Stimulated activated naive CD8-positive, alpha-beta T cell treated with anti-CD3 and anti-CD28 coated beads, Interleukin-15, amount 100 ng/mL, for 72 hours (primary cell): ENCODE measurements at regions not wholly inside any gene's neighbourhood (a gene's known extent, or its start where the extent isn't known, plus 50 kb on each side); places are given as distances from the start of the nearest gene placed in this dataset.

Source experiments
- ATAC-seq: fragments of 150-1000 bp; cut with Tn5 transposase; 2 replicates; pipeline ENCODE4 v1.10.0; 2021; ENCODE audit warnings: mild to moderate bottlenecking, moderate library complexity
- DNase-seq, 2 donors: peaks; one replicate each; pipeline ENCODE4 v3.0.0; 2021 to 2022
- H3K27ac Mint-ChIP-seq, 2 donors: one replicate each; pipeline ENCODE4 v1.8.0; 2022; ENCODE audit warnings: mild to moderate bottlenecking in 2 of 2, mixed read lengths in 2 of 2, moderate library complexity in 2 of 2
- H3K27me3 Mint-ChIP-seq: one replicate; pipeline ENCODE4 v1.8.0; 2022; ENCODE audit warnings: mixed read lengths
- H3K4me1 Mint-ChIP-seq: one replicate; pipeline ENCODE4 v1.8.0; 2022; ENCODE audit warnings: mild to moderate bottlenecking, mixed read lengths
- H3K4me3 Mint-ChIP-seq, 2 donors: one replicate each; pipeline ENCODE4 v1.8.0; 2022; ENCODE audit warnings: mild to moderate bottlenecking in 2 of 2, mixed read lengths in 2 of 2, moderate library complexity in 1 of 2
- H3K9me3 Mint-ChIP-seq, 2 donors: one replicate each; pipeline ENCODE4 v1.8.0; 2022; ENCODE audit warnings: mixed read lengths in 2 of 2

- no peak overlapping the region for H3K27ac Mint-ChIP-seq
- no peak overlapping the region for H3K4me3 Mint-ChIP-seq
- no peak for ATAC-seq
- H3K9me3 Mint-ChIP-seq = peaks cover 9 to 10% of the 10 kb centered on the region in 2 donors
- DNase-seq = no peak
- H3K4me1 Mint-ChIP-seq = no peaks in the 10 kb centered on the region
- H3K27me3 Mint-ChIP-seq = no peaks in the 10 kb centered on the region
These were observed 210.4 kb upstream of the DSEL start for GRCh38 chr18:67726882-67727281.

- ATAC-seq (no peak), DNase-seq (no peak)
- Mint-ChIP-seq H3K27ac (no peak overlapping the region), H3K4me3 (no peak overlapping the region), H3K9me3 (peaks cover 0 to 9% of the 10 kb centered on the region in 2 donors), H3K4me1 (no peaks in the 10 kb centered on the region), H3K27me3 (no peaks in the 10 kb centered on the region)
These were observed 201.3 kb upstream of the DSEL start for GRCh38 chr18:67717800-67718199.

GRCh38 chr18:67715567-67715966 lies 199.0 kb upstream of the DSEL start:
- no peak for ATAC-seq
- Mint-ChIP-seq H3K27me3 (no peaks in the 10 kb centered on the region), H3K9me3 (no peaks in the 10 kb centered on the region), H3K4me1 (no peaks in the 10 kb centered on the region), H3K27ac (no peak overlapping the region), H3K4me3 (no peak overlapping the region)
- no peak for DNase-seq

- no peaks in the 10 kb centered on the region for H3K4me1 Mint-ChIP-seq
- ATAC-seq = no peak
- DNase-seq = peak in 1 of 2 donors; percentile 1
- H3K27me3 Mint-ChIP-seq = no peaks in the 10 kb centered on the region
- no peak overlapping the region for H3K27ac Mint-ChIP-seq
- H3K4me3 Mint-ChIP-seq = no peak overlapping the region
- H3K9me3 Mint-ChIP-seq = no peaks in the 10 kb centered on the region
These were observed 194.1 kb upstream of the DSEL start for GRCh38 chr18:67710639-67711038.

GRCh38 chr18:67705748-67706147 lies 189.2 kb upstream of the DSEL start:
- ATAC-seq (no peak), DNase-seq (no peak)
- H3K4me1 Mint-ChIP-seq = no peaks in the 10 kb centered on the region
- H3K27me3 Mint-ChIP-seq = no peaks in the 10 kb centered on the region
- H3K4me3 Mint-ChIP-seq = no peak overlapping the region
- H3K27ac Mint-ChIP-seq = no peak overlapping the region
- peaks cover 5% of the 10 kb centered on the region in 2 donors for H3K9me3 Mint-ChIP-seq

GRCh38 chr18:67695684-67696083 lies 179.2 kb upstream of the DSEL start:
- Mint-ChIP-seq H3K9me3 (peaks cover 7 to 8% of the 10 kb centered on the region in 2 donors), H3K4me1 (no peaks in the 10 kb centered on the region), H3K27me3 (no peaks in the 10 kb centered on the region), H3K27ac (no peak overlapping the region), H3K4me3 (no peak overlapping the region)
- ATAC-seq (no peak), DNase-seq (no peak)

- Mint-ChIP-seq H3K4me1 (no peaks in the 10 kb centered on the region), H3K4me3 (no peak overlapping the region), H3K27me3 (no peaks in the 10 kb centered on the region), H3K9me3 (peaks cover 4 to 8% of the 10 kb centered on the region in 2 donors), H3K27ac (no peak overlapping the region)
- DNase-seq = no peak
- no peak for ATAC-seq
These were observed 178.3 kb upstream of the DSEL start for GRCh38 chr18:67694787-67695186.

- no peak for DNase-seq
- no peak overlapping the region for H3K4me3 Mint-ChIP-seq
- no peak for ATAC-seq
- peaks cover 4 to 8% of the 10 kb centered on the region in 2 donors for H3K9me3 Mint-ChIP-seq
- no peaks in the 10 kb centered on the region for H3K27me3 Mint-ChIP-seq
- no peak overlapping the region for H3K27ac Mint-ChIP-seq
- H3K4me1 Mint-ChIP-seq = no peaks in the 10 kb centered on the region
These were observed 176.3 kb upstream of the DSEL start for GRCh38 chr18:67692811-67693210.

- DNase-seq (no peak), ATAC-seq (no peak)
- Mint-ChIP-seq H3K4me3 (no peak overlapping the region), H3K4me1 (no peaks in the 10 kb centered on the region), H3K9me3 (no peaks in the 10 kb centered on the region), H3K27ac (no peak overlapping the region), H3K27me3 (peaks cover 8% of the 10 kb centered on the region)
These were observed 166.0 kb upstream of the DSEL start for GRCh38 chr18:67682516-67682915.

GRCh38 chr18:67677489-67677888 lies 161.0 kb upstream of the DSEL start:
- no peak for ATAC-seq

GRCh38 chr18:67672716-67673115 lies 156.2 kb upstream of the DSEL start:
- H3K9me3 Mint-ChIP-seq = no peaks in the 10 kb centered on the region
- H3K4me3 Mint-ChIP-seq = no peak overlapping the region
- H3K27ac Mint-ChIP-seq = no peak overlapping the region
- H3K27me3 Mint-ChIP-seq = no peaks in the 10 kb centered on the region
- no peaks in the 10 kb centered on the region for H3K4me1 Mint-ChIP-seq
- no peak for ATAC-seq
- no peak for DNase-seq

More at GRCh38 chr18:67677489-67677888, 161.0 kb upstream of the DSEL start:
- Mint-ChIP-seq H3K4me1 (no peaks in the 10 kb centered on the region), H3K27ac (no peak overlapping the region), H3K27me3 (peaks cover 8% of the 10 kb centered on the region), H3K4me3 (no peak overlapping the region), H3K9me3 (no peaks in the 10 kb centered on the region)
- no peak for DNase-seq

GRCh38 chr18:67672155-67672554 lies 155.6 kb upstream of the DSEL start:
- Mint-ChIP-seq H3K27me3 (no peaks in the 10 kb centered on the region), H3K9me3 (no peaks in the 10 kb centered on the region), H3K4me3 (no peak overlapping the region), H3K4me1 (no peaks in the 10 kb centered on the region), H3K27ac (no peak overlapping the region)
- DNase-seq (no peak), ATAC-seq (no peak)

GRCh38 chr18:67670024-67670543 lies 153.6 kb upstream of the DSEL start:
- Mint-ChIP-seq H3K4me3 (no peak overlapping the region), H3K27me3 (no peaks in the 10 kb centered on the region), H3K27ac (no peak overlapping the region), H3K4me1 (no peaks in the 10 kb centered on the region), H3K9me3 (no peaks in the 10 kb centered on the region)
- ATAC-seq (no peak), DNase-seq (no peak)

GRCh38 chr18:67665266-67665665 lies 148.7 kb upstream of the DSEL start:
- Mint-ChIP-seq H3K4me1 (no peaks in the 10 kb centered on the region), H3K4me3 (no peak overlapping the region), H3K27ac (no peak overlapping the region), H3K27me3 (no peaks in the 10 kb centered on the region), H3K9me3 (no peaks in the 10 kb centered on the region)
- DNase-seq (no peak), ATAC-seq (no peak)

GRCh38 chr18:67662996-67663395 lies 146.5 kb upstream of the DSEL start:
- no peaks in the 10 kb centered on the region for H3K9me3 Mint-ChIP-seq
- no peak for ATAC-seq
- H3K4me3 Mint-ChIP-seq = no peak overlapping the region
- peak overlapping the region in 1 of 2 donors; percentile 49 for H3K27ac Mint-ChIP-seq
- no peak for DNase-seq
- H3K27me3 Mint-ChIP-seq = no peaks in the 10 kb centered on the region
- H3K4me1 Mint-ChIP-seq = no peaks in the 10 kb centered on the region

GRCh38 chr18:67661555-67661954 lies 145.0 kb upstream of the DSEL start:
- no peak overlapping the region for H3K4me3 Mint-ChIP-seq
- H3K27me3 Mint-ChIP-seq = no peaks in the 10 kb centered on the region
- no peak overlapping the region for H3K27ac Mint-ChIP-seq
- DNase-seq = no peak
- ATAC-seq = no peak
- no peaks in the 10 kb centered on the region for H3K9me3 Mint-ChIP-seq
- no peaks in the 10 kb centered on the region for H3K4me1 Mint-ChIP-seq

GRCh38 chr18:67654101-67654500 lies 137.6 kb upstream of the DSEL start:
- Mint-ChIP-seq H3K27me3 (no peaks in the 10 kb centered on the region), H3K9me3 (no peaks in the 10 kb centered on the region), H3K27ac (no peak overlapping the region), H3K4me3 (no peak overlapping the region), H3K4me1 (no peaks in the 10 kb centered on the region)
- DNase-seq (no peak), ATAC-seq (no peak)
